ENCODE measurements at regions not wholly inside any gene's neighbourhood (a gene's known extent, or its start where the extent isn't known, plus 50 kb on each side); places are given as distances from the start of the nearest gene placed in this dataset.

- no peak for TF ChIP-seq JUND (IDR thresholded peaks at IDR 0.05; ENCODE audit: low read depth)
- no peak for DNase-seq (ENCODE audit: low read depth in 1 of 2, low spot score in 1 of 2)
- in situ Hi-C loops (cut with HindIII; ENCODE audit: low pct_unique_long_range_greater_than_20kb, low sequenced_read_pairs): no loop called here
These were observed 570.5 kb upstream of the TENM3 start for GRCh38 chr4:181672751-181673150.

- TF ChIP-seq JUND (IDR thresholded peaks at IDR 0.05; ENCODE audit: low read depth): no peak
- in situ Hi-C loops (cut with HindIII; ENCODE audit: low pct_unique_long_range_greater_than_20kb, low sequenced_read_pairs): no loop called here
- DNase-seq (ENCODE audit: low read depth in 1 of 2, low spot score in 1 of 2): no peak
These were observed 568.8 kb upstream of the TENM3 start for GRCh38 chr4:181674315-181674875.

- no peak for DNase-seq (ENCODE audit: low read depth in 1 of 2, low spot score in 1 of 2)
- in situ Hi-C loops (cut with HindIII; ENCODE audit: low pct_unique_long_range_greater_than_20kb, low sequenced_read_pairs): no loop called here
- no peak for TF ChIP-seq JUND (IDR thresholded peaks at IDR 0.05; ENCODE audit: low read depth)
These were observed 566.7 kb upstream of the TENM3 start for GRCh38 chr4:181676546-181676945.

GRCh38 chr4:181677201-181677600 is 566.0 kb upstream of the TENM3 start:
- TF ChIP-seq JUND (IDR thresholded peaks at IDR 0.05; ENCODE audit: low read depth): no peak
- in situ Hi-C loops (cut with HindIII; ENCODE audit: low pct_unique_long_range_greater_than_20kb, low sequenced_read_pairs): no loop called here
- DNase-seq (ENCODE audit: low read depth in 1 of 2, low spot score in 1 of 2): no peak

GRCh38 chr4:181677621-181678020 is 565.6 kb upstream of the TENM3 start:
- in situ Hi-C loops (cut with HindIII; ENCODE audit: low pct_unique_long_range_greater_than_20kb, low sequenced_read_pairs): no loop called here
- no peak for DNase-seq (ENCODE audit: low read depth in 1 of 2, low spot score in 1 of 2)
- TF ChIP-seq JUND (IDR thresholded peaks at IDR 0.05; ENCODE audit: low read depth): no peak

- no peak for TF ChIP-seq JUND (IDR thresholded peaks at IDR 0.05; ENCODE audit: low read depth)
- DNase-seq (ENCODE audit: low read depth in 1 of 2, low spot score in 1 of 2): no peak
- in situ Hi-C loops (cut with HindIII; ENCODE audit: low pct_unique_long_range_greater_than_20kb, low sequenced_read_pairs): no loop called here
These were observed 563.4 kb upstream of the TENM3 start for GRCh38 chr4:181679754-181680153.

GRCh38 chr4:181682367-181683047 is 560.7 kb upstream of the TENM3 start:
- in situ Hi-C loops (cut with HindIII; ENCODE audit: low pct_unique_long_range_greater_than_20kb, low sequenced_read_pairs): no loop called here
- no peak for DNase-seq (ENCODE audit: low read depth in 1 of 2, low spot score in 1 of 2)
- no peak for TF ChIP-seq JUND (IDR thresholded peaks at IDR 0.05; ENCODE audit: low read depth)

- no peak for DNase-seq (ENCODE audit: low read depth in 1 of 2, low spot score in 1 of 2)
These were observed 558.9 kb upstream of the TENM3 start for GRCh38 chr4:181684310-181684709.

GRCh38 chr4:181685461-181685860 is 557.7 kb upstream of the TENM3 start:
- in situ Hi-C loops (cut with HindIII; ENCODE audit: low pct_unique_long_range_greater_than_20kb, low sequenced_read_pairs): no loop called here
- TF ChIP-seq JUND (IDR thresholded peaks at IDR 0.05; ENCODE audit: low read depth): no peak
- no peak for DNase-seq (ENCODE audit: low read depth in 1 of 2, low spot score in 1 of 2)

More at GRCh38 chr4:181684310-181684709, 558.9 kb upstream of the TENM3 start:
- in situ Hi-C loops (cut with HindIII; ENCODE audit: low pct_unique_long_range_greater_than_20kb, low sequenced_read_pairs): no loop called here
- no peak for TF ChIP-seq JUND (IDR thresholded peaks at IDR 0.05; ENCODE audit: low read depth)

- in situ Hi-C loops (cut with HindIII; ENCODE audit: low pct_unique_long_range_greater_than_20kb, low sequenced_read_pairs): no loop called here
These were observed 557.3 kb upstream of the TENM3 start for GRCh38 chr4:181685911-181686310.

GRCh38 chr4:181687116-181687515 is 556.1 kb upstream of the TENM3 start:
- no peak for DNase-seq (ENCODE audit: low read depth in 1 of 2, low spot score in 1 of 2)
- TF ChIP-seq JUND (IDR thresholded peaks at IDR 0.05; ENCODE audit: low read depth): no peak
- in situ Hi-C loops (cut with HindIII; ENCODE audit: low pct_unique_long_range_greater_than_20kb, low sequenced_read_pairs): no loop called here

More at GRCh38 chr4:181685911-181686310, 557.3 kb upstream of the TENM3 start:
- TF ChIP-seq JUND (IDR thresholded peaks at IDR 0.05; ENCODE audit: low read depth): no peak
- DNase-seq (ENCODE audit: low read depth in 1 of 2, low spot score in 1 of 2): no peak

- no peak for DNase-seq (ENCODE audit: low read depth in 1 of 2, low spot score in 1 of 2)
- in situ Hi-C loops (cut with HindIII; ENCODE audit: low pct_unique_long_range_greater_than_20kb, low sequenced_read_pairs): no loop called here
- TF ChIP-seq JUND (IDR thresholded peaks at IDR 0.05; ENCODE audit: low read depth): no peak
These were observed 554.8 kb upstream of the TENM3 start for GRCh38 chr4:181688432-181688831.

- DNase-seq (ENCODE audit: low read depth in 1 of 2, low spot score in 1 of 2): no peak
- in situ Hi-C loops (cut with HindIII; ENCODE audit: low pct_unique_long_range_greater_than_20kb, low sequenced_read_pairs): no loop called here
- TF ChIP-seq JUND (IDR thresholded peaks at IDR 0.05; ENCODE audit: low read depth): no peak
These were observed 554.3 kb upstream of the TENM3 start for GRCh38 chr4:181688872-181689271.

- DNase-seq (ENCODE audit: low read depth in 1 of 2, low spot score in 1 of 2): no peak
- in situ Hi-C loops (cut with HindIII; ENCODE audit: low pct_unique_long_range_greater_than_20kb, low sequenced_read_pairs): no loop called here
- no peak for TF ChIP-seq JUND (IDR thresholded peaks at IDR 0.05; ENCODE audit: low read depth)
These were observed 552.7 kb upstream of the TENM3 start for GRCh38 chr4:181690498-181690897.
